HG03139 (cell line): ENCODE measurements at regions not wholly inside any gene's neighbourhood (a gene's known extent, or its start where the extent isn't known, plus 50 kb on each side); places are given as distances from the start of the nearest gene placed in this dataset.
"Not testable (repeated sequence)": the region's sequence is repeated elsewhere in the genome, so short reads cannot be mapped to it uniquely, and the experiment has no call there.

Experiments
- ATAC-seq: cut with Tn5 transposase; IDR thresholded peaks from one replicate; pipeline ENCODE4 v1.9.1; 2021; ENCODE audit not compliant: unreplicated experiment

- ATAC-seq, result no peak
Observed at GRCh38 chr11:98185245-98185644, 835.5 kb upstream of the CNTN5 start.

- ATAC-seq, result no peak
Observed at GRCh38 chr11:98194611-98195010, 826.1 kb upstream of the CNTN5 start.

- ATAC-seq, result no peak
Observed at GRCh38 chr11:98195300-98195699, 825.4 kb upstream of the CNTN5 start.

GRCh38 chr11:98207086-98207485, 813.7 kb upstream of the CNTN5 start:
- ATAC-seq, result no peak

- ATAC-seq, result no peak
Observed at GRCh38 chr11:98227278-98227677, 793.5 kb upstream of the CNTN5 start.

- no peak for ATAC-seq
Observed at GRCh38 chr11:98230678-98231077, 790.1 kb upstream of the CNTN5 start.

GRCh38 chr11:98234698-98235097, 786.1 kb upstream of the CNTN5 start:
- ATAC-seq, result no peak

GRCh38 chr11:98243897-98244296, 776.9 kb upstream of the CNTN5 start:
- no peak for ATAC-seq

- ATAC-seq, result no peak
Observed at GRCh38 chr11:98260983-98261382, 759.8 kb upstream of the CNTN5 start.

GRCh38 chr11:98277251-98277912, 743.4 kb upstream of the CNTN5 start:
- ATAC-seq, result no peak

- ATAC-seq, result no peak
Observed at GRCh38 chr11:98289617-98290263, 731.0 kb upstream of the CNTN5 start.

GRCh38 chr11:98296091-98296880, 724.5 kb upstream of the CNTN5 start:
- no peak for ATAC-seq

- ATAC-seq, result no peak
Observed at GRCh38 chr11:98300719-98301118, 720.0 kb upstream of the CNTN5 start.

- ATAC-seq, result no peak
Observed at GRCh38 chr11:98307827-98308491, 712.8 kb upstream of the CNTN5 start.

- not testable (repeated sequence) for ATAC-seq
Observed at GRCh38 chr11:98330306-98330705, 690.4 kb upstream of the CNTN5 start.

GRCh38 chr11:98358551-98358950, 662.2 kb upstream of the CNTN5 start:
- no peak for ATAC-seq

GRCh38 chr11:98365190-98365589, 655.6 kb upstream of the CNTN5 start:
- no peak for ATAC-seq

- ATAC-seq, result no peak
Observed at GRCh38 chr11:98365941-98366340, 654.8 kb upstream of the CNTN5 start.

GRCh38 chr11:98390391-98390790, 630.4 kb upstream of the CNTN5 start:
- ATAC-seq, result no peak

GRCh38 chr11:98394500-98394899, 626.2 kb upstream of the CNTN5 start:
- ATAC-seq, result not testable (repeated sequence)

- ATAC-seq, result no peak
Observed at GRCh38 chr11:98398508-98398907, 622.2 kb upstream of the CNTN5 start.
